GM23248 (cell line): ENCODE measurements at regions not wholly inside any gene's neighbourhood (a gene's known extent, or its start where the extent isn't known, plus 50 kb on each side); places are given as distances from the start of the nearest gene placed in this dataset.
A peak's percentile ranks its signal among the peaks of the same experiment; 100 is the strongest.

ENCODE experiments used
- DNase-seq: peaks from one replicate; pipeline ENCODE4 v3.0.0-alpha.2; 2015
- H2AFZ ChIP-seq: fragments of 200-600 bp; sonication (generic); 2 replicates; pipeline ENCODE4 v1.6.1; 2016; ENCODE audit warnings: antibody characterized with exemption
- H3F3A ChIP-seq: fragments of 200-600 bp; sonication (generic); 2 replicates; pipeline ENCODE4 v1.6.1; 2016; ENCODE audit warnings: mild to moderate bottlenecking, antibody characterized with exemption, mixed run types; ENCODE audit not compliant: insufficient read depth
- H3K27ac ChIP-seq: fragments of 200-600 bp; sonication (generic); 2 replicates; pipeline ENCODE4 v1.5.1; 2016; ENCODE audit warnings: mild to moderate bottlenecking
- H3K27me3 ChIP-seq: fragments of 200-600 bp; sonication (generic); replicated peaks from 2 replicates; pipeline ENCODE4 v1.6.1; 2016; ENCODE audit warnings: mild to moderate bottlenecking; ENCODE audit not compliant: insufficient read depth
- H3K36me3 ChIP-seq: fragments of 200-600 bp; sonication (generic); 2 replicates; pipeline ENCODE4 v1.6.1; 2016; ENCODE audit warnings: low read depth, mild to moderate bottlenecking
- H3K4me1 ChIP-seq: fragments of 200-600 bp; sonication (generic); 2 replicates; pipeline ENCODE4 v1.6.1; 2016; ENCODE audit warnings: mild to moderate bottlenecking; ENCODE audit not compliant: insufficient read depth
- H3K4me2 ChIP-seq: fragments of 200-600 bp; sonication (generic); one replicate; pipeline ENCODE4 v1.6.1; 2016; ENCODE audit warnings: mild to moderate bottlenecking; ENCODE audit not compliant: unreplicated experiment
- H3K4me3 ChIP-seq: fragments of 200-600 bp; sonication (generic); 2 replicates; pipeline ENCODE4 v1.5.1; 2016; ENCODE audit warnings: mild to moderate bottlenecking
- H3K79me2 ChIP-seq: fragments of 200-600 bp; sonication (generic); 2 replicates; pipeline ENCODE4 v1.6.1; 2016; ENCODE audit warnings: mild to moderate bottlenecking; ENCODE audit not compliant: insufficient read depth
- H3K9ac ChIP-seq: fragments of 200-600 bp; sonication (generic); 2 replicates; pipeline ENCODE4 v1.6.1; 2016; ENCODE audit warnings: mild to moderate bottlenecking
- H3K9me2 ChIP-seq: fragments of 200-600 bp; sonication (generic); 2 replicates; pipeline ENCODE4 v1.6.1; 2016; ENCODE audit warnings: mixed run types, mild to moderate bottlenecking, moderate library complexity; ENCODE audit not compliant: insufficient read depth
- H3K9me3 ChIP-seq: fragments of 200-600 bp; sonication (generic); one replicate; pipeline ENCODE4 v1.6.1; 2017; ENCODE audit warnings: low read depth
- H4K20me1 ChIP-seq: fragments of 200-600 bp; sonication (generic); 2 replicates; pipeline ENCODE4 v1.6.0; 2016; ENCODE audit not compliant: insufficient read depth
- EZH2 ChIP-seq: fragments of 200-600 bp; sonication (generic); IDR thresholded peaks from 2 replicates; pipeline ENCODE4 v1.6.1; 2018; ENCODE audit warnings: antibody characterized with exemption, mild to moderate bottlenecking; ENCODE audit not compliant: insufficient read depth, poor library complexity, severe bottlenecking
- EZH2phosphoT487 ChIP-seq: fragments of 200-600 bp; sonication (generic); IDR thresholded peaks from 2 replicates; pipeline ENCODE4 v1.6.1; 2018; ENCODE audit warnings: antibody characterized with exemption, moderate library complexity, mild to moderate bottlenecking, low read depth; ENCODE audit not compliant: insufficient read depth
- WGBS, 2 experiments: methylation state at CpG; one replicate each; pipeline ENCODE4 v1.1.6; 2015 to 2017; ENCODE audit warnings: low lambda C conversion rate in 2 of 2, low coverage in 1 of 2; ENCODE audit errors: missing lambda C conversion rate in 2 of 2; 5-methylcytosine and 5-hydroxymethylcytosine counted together
- in situ Hi-C: fragments of 300-500 bp; cut with MboI; formaldehyde crosslinking; loops from 2 replicates; pipeline ENCODE4 v1.15.0; 2020

DNA sequence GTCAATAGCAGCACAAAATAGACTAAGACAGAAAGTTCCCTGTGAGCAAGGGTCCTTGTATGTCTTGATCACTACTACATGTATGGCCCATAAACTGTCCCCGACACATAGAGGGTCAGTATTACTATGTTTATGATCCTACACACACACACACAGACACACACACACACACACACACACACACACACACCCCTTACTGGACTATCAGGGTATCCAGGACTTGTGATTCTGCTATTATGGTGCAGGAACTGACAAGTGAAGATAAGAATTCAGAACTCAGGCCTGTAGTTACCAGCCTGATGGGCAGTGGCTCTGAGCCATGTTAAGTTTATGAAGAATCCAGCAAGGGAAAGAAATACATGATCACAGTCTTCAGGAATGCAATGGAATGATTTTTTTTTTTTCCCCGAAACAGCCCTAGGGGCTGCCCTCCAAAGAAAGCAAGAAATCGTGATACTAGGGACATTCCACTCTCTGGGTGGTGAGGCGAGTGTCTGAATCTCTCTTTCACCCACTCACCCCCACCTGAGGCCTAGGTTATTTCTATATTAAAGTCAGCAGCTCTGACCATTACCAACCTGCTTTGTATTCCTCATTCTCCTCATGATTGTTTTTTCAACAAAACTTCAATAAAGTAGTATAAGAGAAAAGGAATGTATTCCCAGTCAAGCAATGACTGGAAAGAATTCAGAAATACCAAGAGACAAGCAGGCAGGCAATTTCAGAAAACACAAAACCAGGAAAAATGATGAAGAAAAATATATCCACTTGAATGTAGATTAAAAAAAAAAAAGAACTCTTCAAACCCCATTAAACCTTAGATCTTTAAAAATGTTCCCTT, 105.8 kb downstream of the AVPR1A start:
- peak; percentile 66 for DNase-seq
- H4K20me1 ChIP-seq: no peaks in the 10 kb centered on the region
- 15 to 23% methylated on average over 4 of the region's 4 CpGs for WGBS, 2 experiments
- H3K9me2 ChIP-seq: no peaks in the 10 kb centered on the region
- H2AFZ ChIP-seq: 0 out of 2 replicates have a peak overlapping the region, but pooled peaks have one; percentile 4
- peak overlapping the region; percentile 13; the same call in 1 of the 2 replicates for H3K27ac ChIP-seq
- peak overlapping the region; percentile 21 for H3K4me2 ChIP-seq
- H3K27me3 ChIP-seq: no peaks in the 10 kb centered on the region
- H3K9ac ChIP-seq: no peak overlapping the region
- TF ChIP-seq EZH2 (no peak), EZH2phosphoT487 (no peak)
- no peaks in the 10 kb centered on the region for H3K79me2 ChIP-seq
- no peaks in the 10 kb centered on the region for H3K9me3 ChIP-seq
- no peaks in the 10 kb centered on the region for H3F3A ChIP-seq
- peaks cover 9% of the 10 kb centered on the region for H3K4me1 ChIP-seq
- H3K36me3 ChIP-seq: no peaks in the 10 kb centered on the region
- no peak overlapping the region for H3K4me3 ChIP-seq
- in situ Hi-C loops: no loop called here

- DNase-seq: peak; percentile 18
- Histone ChIP-seq H3K9me3 (no peaks in the 10 kb centered on the region), H3K27ac (no peak overlapping the region), H3F3A (no peaks in the 10 kb centered on the region), H3K79me2 (no peaks in the 10 kb centered on the region), H3K9ac (no peak overlapping the region), H3K9me2 (no peaks in the 10 kb centered on the region), H3K4me3 (no peak overlapping the region), H2AFZ (no peak overlapping the region), H3K36me3 (no peaks in the 10 kb centered on the region), H4K20me1 (no peaks in the 10 kb centered on the region), H3K27me3 (no peaks in the 10 kb centered on the region), H3K4me2 (no peak overlapping the region), H3K4me1 (peaks cover 9% of the 10 kb centered on the region)
- WGBS, 2 experiments: 44 to 45% methylated on average over 1 of the region's 1 CpG
- TF ChIP-seq EZH2 (no peak), EZH2phosphoT487 (no peak)
- in situ Hi-C loops: no loop called here
These were observed 107.7 kb upstream of the PPM1H start for GRCh38 chr12:63042646-63043045.

DNA sequence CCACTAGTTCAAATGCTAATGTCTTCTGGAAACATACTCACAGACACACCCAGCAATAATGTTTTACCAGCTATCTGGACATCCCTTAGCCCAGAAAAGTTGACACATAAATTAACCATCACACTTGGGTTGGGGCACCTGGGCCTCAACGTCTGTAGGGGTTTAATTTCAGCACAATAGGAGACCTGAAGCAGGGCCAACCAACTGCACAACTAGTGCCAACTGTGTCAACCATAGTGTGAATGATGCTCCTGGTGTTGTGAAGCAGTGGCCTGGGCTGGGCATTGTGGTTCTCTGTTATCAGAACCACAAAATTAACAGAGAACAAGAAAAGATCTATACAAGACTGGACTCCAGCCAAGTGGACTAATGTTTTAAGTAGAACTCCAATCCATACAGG, 106.7 kb upstream of the PPM1H start:
- no peaks in the 10 kb centered on the region for H3K36me3 ChIP-seq
- no peaks in the 10 kb centered on the region for H3K27me3 ChIP-seq
- no peak overlapping the region for H3K27ac ChIP-seq
- no peak for DNase-seq
- in situ Hi-C loops: no loop called here
- TF ChIP-seq EZH2 (no peak), EZH2phosphoT487 (no peak)
- no peaks in the 10 kb centered on the region for H3K79me2 ChIP-seq
- no peaks in the 10 kb centered on the region for H3K9me3 ChIP-seq
- H3K9ac ChIP-seq: no peak overlapping the region
- H3K4me2 ChIP-seq: no peak overlapping the region
- no peaks in the 10 kb centered on the region for H3K9me2 ChIP-seq
- H3K4me3 ChIP-seq: no peak overlapping the region
- H3F3A ChIP-seq: no peaks in the 10 kb centered on the region
- no peak overlapping the region for H2AFZ ChIP-seq
- H3K4me1 ChIP-seq: peaks cover 9% of the 10 kb centered on the region
- WGBS, 2 experiments: 0 to 4% methylated on average over 1 of the region's 1 CpG
- no peaks in the 10 kb centered on the region for H4K20me1 ChIP-seq

- no peaks in the 10 kb centered on the region for H3F3A ChIP-seq
- H3K4me3 ChIP-seq: no peak overlapping the region
- no peaks in the 10 kb centered on the region for H3K9me3 ChIP-seq
- DNase-seq: no peak
- in situ Hi-C loops: no loop called here
- no peaks in the 10 kb centered on the region for H3K79me2 ChIP-seq
- WGBS, 2 experiments: 29 to 33% methylated on average over 5 of the region's 5 CpGs
- TF ChIP-seq EZH2 (no peak), EZH2phosphoT487 (no peak)
- no peaks in the 10 kb centered on the region for H3K9me2 ChIP-seq
- no peak overlapping the region for H2AFZ ChIP-seq
- H3K9ac ChIP-seq: no peak overlapping the region
- H3K27me3 ChIP-seq: no peaks in the 10 kb centered on the region
- H3K4me1 ChIP-seq: peaks cover 6% of the 10 kb centered on the region
- no peaks in the 10 kb centered on the region for H3K36me3 ChIP-seq
- no peak overlapping the region for H3K4me2 ChIP-seq
- H3K27ac ChIP-seq: no peak overlapping the region
- no peaks in the 10 kb centered on the region for H4K20me1 ChIP-seq
These were observed 105.7 kb upstream of the PPM1H start for GRCh38 chr12:63040526-63041220.
